ENCODE measurements at regions not wholly inside any gene's neighbourhood (a gene's known extent, or its start where the extent isn't known, plus 50 kb on each side); places are given as distances from the start of the nearest gene placed in this dataset.
A peak's percentile ranks its signal among the peaks of the same experiment; 100 is the strongest.

DNA sequence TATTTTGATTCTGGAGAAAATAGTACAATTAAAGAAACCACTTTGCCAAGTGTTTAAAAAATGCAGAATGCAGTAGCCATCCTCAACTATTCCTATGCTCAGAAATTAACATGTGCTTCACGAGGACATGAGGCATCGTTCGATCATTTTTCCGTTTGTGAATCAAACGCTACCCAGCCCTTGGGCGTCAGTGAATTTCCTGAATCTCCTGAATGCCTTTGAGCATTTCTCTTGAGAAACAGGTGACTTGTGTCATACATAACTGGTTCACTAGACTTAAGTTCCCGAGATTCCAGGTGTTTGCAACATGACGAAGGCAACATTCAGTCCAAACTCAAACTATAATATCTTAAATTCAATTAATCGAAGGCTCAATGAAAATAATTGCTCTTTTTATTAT is 110.0 kb upstream of the ALKAL2 start:
- no peak for TF ChIP-seq FOXP2 (optimal IDR thresholded peaks at IDR 0.05; ENCODE audit: borderline replicate concordance, extremely low read depth, extremely low read length, insufficient read depth)
- TF ChIP-seq POLR2AphosphoS5 (IDR thresholded peaks at IDR 0.05; ENCODE audit: low read depth, low read length), result no peak
- TF ChIP-seq, protein P1, sequence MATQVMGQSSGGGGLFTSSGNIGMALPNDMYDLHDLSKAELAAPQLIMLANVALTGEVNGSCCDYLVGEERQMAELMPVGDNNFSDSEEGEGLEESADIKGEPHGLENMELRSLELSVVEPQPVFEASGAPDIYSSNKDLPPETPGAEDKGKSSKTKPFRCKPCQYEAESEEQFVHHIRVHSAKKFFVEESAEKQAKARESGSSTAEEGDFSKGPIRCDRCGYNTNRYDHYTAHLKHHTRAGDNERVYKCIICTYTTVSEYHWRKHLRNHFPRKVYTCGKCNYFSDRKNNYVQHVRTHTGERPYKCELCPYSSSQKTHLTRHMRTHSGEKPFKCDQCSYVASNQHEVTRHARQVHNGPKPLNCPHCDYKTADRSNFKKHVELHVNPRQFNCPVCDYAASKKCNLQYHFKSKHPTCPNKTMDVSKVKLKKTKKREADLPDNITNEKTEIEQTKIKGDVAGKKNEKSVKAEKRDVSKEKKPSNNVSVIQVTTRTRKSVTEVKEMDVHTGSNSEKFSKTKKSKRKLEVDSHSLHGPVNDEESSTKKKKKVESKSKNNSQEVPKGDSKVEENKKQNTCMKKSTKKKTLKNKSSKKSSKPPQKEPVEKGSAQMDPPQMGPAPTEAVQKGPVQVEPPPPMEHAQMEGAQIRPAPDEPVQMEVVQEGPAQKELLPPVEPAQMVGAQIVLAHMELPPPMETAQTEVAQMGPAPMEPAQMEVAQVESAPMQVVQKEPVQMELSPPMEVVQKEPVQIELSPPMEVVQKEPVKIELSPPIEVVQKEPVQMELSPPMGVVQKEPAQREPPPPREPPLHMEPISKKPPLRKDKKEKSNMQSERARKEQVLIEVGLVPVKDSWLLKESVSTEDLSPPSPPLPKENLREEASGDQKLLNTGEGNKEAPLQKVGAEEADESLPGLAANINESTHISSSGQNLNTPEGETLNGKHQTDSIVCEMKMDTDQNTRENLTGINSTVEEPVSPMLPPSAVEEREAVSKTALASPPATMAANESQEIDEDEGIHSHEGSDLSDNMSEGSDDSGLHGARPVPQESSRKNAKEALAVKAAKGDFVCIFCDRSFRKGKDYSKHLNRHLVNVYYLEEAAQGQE (IDR thresholded peaks at IDR 0.05; ENCODE audit: insufficient read depth in 1 of 2, low read depth in 2 of 2, low read length in 2 of 2), result no peak
- no peak for TF ChIP-seq SIN3A (IDR thresholded peaks at IDR 0.05; ENCODE audit: borderline replicate concordance, insufficient read depth, low read length)
- TF ChIP-seq TAF1 (IDR thresholded peaks at IDR 0.05; ENCODE audit: borderline replicate concordance, insufficient read depth, low read length), result no peak

DNA sequence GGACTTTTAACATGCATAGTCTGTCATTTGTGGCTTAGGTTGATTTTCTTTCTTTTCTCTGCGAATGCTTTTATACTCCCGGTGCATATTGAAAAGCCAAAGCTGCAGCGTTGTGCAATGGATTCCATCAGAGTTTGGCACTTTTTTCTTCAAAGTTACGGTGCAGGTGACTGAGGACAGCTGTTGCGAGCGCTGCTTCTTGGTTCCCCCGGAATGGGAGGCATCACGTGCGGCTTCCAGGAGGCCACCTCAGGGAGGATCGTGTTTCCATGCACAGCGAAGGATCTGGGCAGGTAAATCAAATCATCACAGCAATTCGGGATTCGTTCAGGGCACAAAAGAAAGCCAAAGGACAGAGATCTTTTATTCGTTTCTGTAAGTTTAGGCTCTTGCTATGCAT is 109.6 kb upstream of the ALKAL2 start:
- TF ChIP-seq FOXP2 (optimal IDR thresholded peaks at IDR 0.05; ENCODE audit: borderline replicate concordance, extremely low read depth, extremely low read length, insufficient read depth), result no peak
- TF ChIP-seq, protein P1 (IDR thresholded peaks at IDR 0.05; ENCODE audit: insufficient read depth in 1 of 2, low read depth in 2 of 2, low read length in 2 of 2), result no peak
- no peak for TF ChIP-seq TAF1 (IDR thresholded peaks at IDR 0.05; ENCODE audit: borderline replicate concordance, insufficient read depth, low read length)
- no peak for TF ChIP-seq SIN3A (IDR thresholded peaks at IDR 0.05; ENCODE audit: borderline replicate concordance, insufficient read depth, low read length)
- no peak for TF ChIP-seq POLR2AphosphoS5 (IDR thresholded peaks at IDR 0.05; ENCODE audit: low read depth, low read length)

DNA sequence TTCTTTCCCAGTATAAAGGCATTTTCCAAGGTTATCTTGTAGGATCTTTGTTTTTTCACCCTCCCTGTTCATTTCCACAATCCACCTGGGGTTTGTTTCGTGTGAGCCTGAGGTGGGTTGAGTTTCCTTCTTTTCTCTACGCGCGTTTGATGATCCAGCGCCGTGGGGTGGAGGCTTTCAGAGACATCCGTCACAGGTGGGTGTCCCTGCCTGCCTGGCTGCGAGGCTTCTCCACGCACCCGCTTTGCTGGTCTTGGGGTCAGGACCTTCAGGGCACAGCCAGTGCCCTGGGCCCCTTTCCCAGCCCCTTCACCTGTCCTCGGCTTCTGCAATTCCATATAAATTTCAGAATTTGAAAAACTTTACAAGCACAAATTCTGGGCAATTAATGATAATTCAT is 109.0 kb upstream of the ALKAL2 start:
- no peak for TF ChIP-seq SIN3A (IDR thresholded peaks at IDR 0.05; ENCODE audit: borderline replicate concordance, insufficient read depth, low read length)

DNA sequence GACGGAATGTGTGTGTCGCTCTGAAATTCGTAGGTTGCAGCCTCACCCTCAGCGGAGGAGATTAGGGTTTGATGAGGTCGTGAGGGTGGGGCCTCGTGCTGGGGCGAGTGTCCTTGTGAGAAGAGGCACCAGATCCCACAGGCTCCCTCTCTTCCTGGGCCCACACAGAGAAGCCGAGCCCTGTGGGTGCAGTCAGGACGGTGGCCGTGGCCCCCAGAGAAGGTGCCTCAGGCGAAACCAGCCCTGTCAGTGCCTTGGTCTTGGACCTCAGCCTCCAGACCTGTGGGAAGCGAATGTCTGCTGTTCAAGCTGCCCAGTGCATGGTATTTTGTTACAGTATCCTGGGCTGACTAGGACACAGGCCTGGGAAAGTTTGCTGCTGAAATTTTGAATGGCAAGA is 108.0 kb upstream of the ALKAL2 start:
- TF ChIP-seq, protein P1 (IDR thresholded peaks at IDR 0.05; ENCODE audit: insufficient read depth in 1 of 2, low read depth in 2 of 2, low read length in 2 of 2), result no peak
- TF ChIP-seq POLR2AphosphoS5 (IDR thresholded peaks at IDR 0.05; ENCODE audit: low read depth, low read length) (no peak), SIN3A (IDR thresholded peaks at IDR 0.05; ENCODE audit: borderline replicate concordance, insufficient read depth, low read length) (no peak), TAF1 (IDR thresholded peaks at IDR 0.05; ENCODE audit: borderline replicate concordance, insufficient read depth, low read length) (no peak), FOXP2 (optimal IDR thresholded peaks at IDR 0.05; ENCODE audit: borderline replicate concordance, extremely low read depth, extremely low read length, insufficient read depth) (no peak)

DNA sequence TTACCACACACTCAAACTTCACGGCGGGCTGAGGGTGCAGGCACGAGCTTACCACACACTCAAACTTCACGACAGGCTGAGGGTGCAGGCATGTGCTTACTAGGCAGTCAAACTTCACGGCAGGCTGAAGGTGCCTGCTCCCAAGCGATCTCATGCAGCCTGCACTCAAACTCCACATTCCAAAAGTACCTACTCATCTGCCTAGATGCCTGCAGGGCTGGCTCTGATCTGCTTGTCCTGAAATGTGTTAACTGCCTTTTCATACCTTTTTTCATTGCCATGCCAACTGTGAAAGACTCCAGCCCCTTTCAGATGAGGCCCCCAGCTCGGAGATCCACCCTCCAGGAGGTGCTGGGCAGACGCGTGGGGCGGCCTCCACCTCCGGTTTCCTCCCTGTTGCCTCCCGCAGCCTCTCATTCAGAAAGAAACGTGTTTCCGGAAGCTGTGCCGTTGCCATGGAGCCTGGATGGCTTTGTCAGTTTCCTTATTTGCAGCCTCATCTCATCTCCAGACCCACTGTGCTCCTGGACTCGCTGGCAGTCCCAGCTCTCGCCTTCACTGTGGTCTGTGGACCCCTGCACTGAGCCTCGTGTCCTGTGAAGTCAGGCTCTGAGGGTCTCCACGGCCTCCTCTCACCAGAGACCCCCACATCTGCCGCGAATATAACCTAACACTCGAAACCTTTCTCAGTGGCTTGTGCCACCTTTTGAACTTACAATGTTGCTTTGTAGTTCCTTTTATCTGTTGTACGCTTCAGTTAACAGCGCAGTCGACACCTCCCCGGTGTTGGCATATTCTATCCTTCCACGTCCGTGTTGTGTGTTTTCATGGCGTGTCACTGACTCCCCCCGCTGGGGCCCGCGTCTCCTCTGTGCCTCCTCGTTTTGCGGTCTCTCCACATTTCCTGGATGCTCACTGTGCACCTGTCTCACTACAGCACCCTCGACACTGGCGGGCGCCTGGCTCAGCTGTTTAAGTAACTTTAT is 106.1 kb upstream of the ALKAL2 start:
- peak; percentile 53 for TF ChIP-seq FOXP2 (optimal IDR thresholded peaks at IDR 0.05; ENCODE audit: borderline replicate concordance, extremely low read depth, extremely low read length, insufficient read depth)
- peak; percentile 28; the same call in 1 of the 2 replicates for TF ChIP-seq SIN3A (IDR thresholded peaks at IDR 0.05; ENCODE audit: borderline replicate concordance, insufficient read depth, low read length)
- TF ChIP-seq, protein P1 (IDR thresholded peaks at IDR 0.05; ENCODE audit: insufficient read depth in 1 of 2, low read depth in 2 of 2, low read length in 2 of 2), result no peak; a peak in 1 of 4 replicates

Data from PFSK-1 (cell line).